Endothelial cell of umbilical vein (primary cell): ENCODE measurements at regions not wholly inside any gene's neighbourhood (a gene's known extent, or its start where the extent isn't known, plus 50 kb on each side); places are given as distances from the start of the nearest gene placed in this dataset.

Source experiments
- BruUV-seq: library from RNA; stranded (reverse); fragments of 400-500 nt; replicated peaks from 2 replicates; lab custom pipeline; 2021; lab: Mats Ljungman, UMichigan
- CTCF ChIA-PET: fragments of 300-600, 350-600 bp; sonication (Branson Sonifier 250); formaldehyde crosslinking; loops from one replicate; lab custom pipeline; 2021; ENCODE audit warnings: antibody characterized with exemption, inconsistent platforms; lab: Charles Lee
- POLR2A ChIA-PET: fragments of 300-600, 350-600 bp; sonication (Branson Sonifier 250); formaldehyde crosslinking; loops from one replicate; lab custom pipeline; 2021; ENCODE audit warnings: antibody characterized with exemption, inconsistent platforms; lab: Charles Lee
- DNase-seq: peaks from one replicate; pipeline ENCODE4 v3.0.0-alpha.2; 2011; ENCODE audit warnings: low read depth, low spot score
- FAIRE-seq: peaks from 2 replicates; lab custom pipeline; 2011; peaks lifted over from hg19 to GRCh38; lab: Jason Lieb, UNC
- H2AFZ ChIP-seq: 2 replicates; pipeline ENCODE4 v1.6.0; 2012; ENCODE audit warnings: low read depth, low read length, control low read depth, inconsistent platforms
- H3K27ac ChIP-seq: 2 replicates; pipeline ENCODE4 v1.5.1; 2011; ENCODE audit warnings: low read depth, mild to moderate bottlenecking, control low read depth, low read length, moderate library complexity; ENCODE audit not compliant: insufficient read depth
- H3K27me3 ChIP-seq, 2 experiments: 2 replicates each; pipeline versions ENCODE4 v1.6.0 to v1.6.1; 2011; ENCODE audit warnings: low read length in 2 of 2, mixed read lengths in 1 of 2; ENCODE audit not compliant: control insufficient read depth in 2 of 2, insufficient read depth in 2 of 2
- H3K36me3 ChIP-seq, 2 experiments: 2 replicates in 1 of 2; 3 replicates in 1 of 2; pipeline ENCODE4 v1.5.1; 2011; ENCODE audit warnings: low read length in 2 of 2, mild to moderate bottlenecking in 1 of 2, moderate library complexity in 1 of 2; ENCODE audit not compliant: control insufficient read depth in 2 of 2, insufficient read depth in 2 of 2; ENCODE audit errors: extremely low read depth in 1 of 2
- H3K4me1 ChIP-seq: 3 replicates; pipeline ENCODE4 v1.5.1; 2011; ENCODE audit warnings: mild to moderate bottlenecking, low read length; ENCODE audit not compliant: control insufficient read depth, insufficient read depth; ENCODE audit errors: extremely low read depth
- H3K4me2 ChIP-seq: 2 replicates; pipeline ENCODE4 v1.6.1; 2011; ENCODE audit warnings: low read length, control low read depth, mixed read lengths; ENCODE audit not compliant: insufficient read depth
- H3K4me3 ChIP-seq, 3 experiments: fragments of 200-600 bp in 1 of 3; sonication (generic), shearing (Covaris generic) in 1 of 3; replicated peaks in 1 of 3; 2 replicates each; pipeline ENCODE4 v1.5.1; 2011 to 2016; ENCODE audit warnings: control low read depth in 3 of 3, low read length in 3 of 3, mild to moderate bottlenecking in 2 of 3, inconsistent platforms in 1 of 3, low read depth in 1 of 3, moderate library complexity in 1 of 3; ENCODE audit not compliant: insufficient read depth in 1 of 3
- H3K79me2 ChIP-seq: 2 replicates; pipeline ENCODE4 v1.6.0; 2012; ENCODE audit warnings: low read length, inconsistent platforms; ENCODE audit not compliant: control insufficient read depth, insufficient read depth
- H3K9ac ChIP-seq: replicated peaks from 2 replicates; pipeline ENCODE3; 2011; ENCODE audit warnings: low read length, control low read depth; ENCODE audit not compliant: insufficient read depth; ENCODE audit errors: extremely low read depth
- H3K9me1 ChIP-seq: replicated peaks from 3 replicates; pipeline ENCODE4 v1.6.0; 2011; ENCODE audit warnings: mild to moderate bottlenecking, low read length; ENCODE audit not compliant: control insufficient read depth, insufficient read depth; ENCODE audit errors: extremely low read depth
- H3K9me3 ChIP-seq: replicated peaks from 2 replicates; pipeline ENCODE4 v1.5.1; 2012; ENCODE audit warnings: low read length, inconsistent platforms; ENCODE audit not compliant: control insufficient read depth, insufficient read depth
- H4K20me1 ChIP-seq: replicated peaks from 2 replicates; pipeline ENCODE3; 2011; ENCODE audit warnings: mild to moderate bottlenecking, low read length; ENCODE audit not compliant: control insufficient read depth, insufficient read depth; ENCODE audit errors: extremely low read depth
- EZH2 ChIP-seq: IDR thresholded peaks from 2 replicates; pipeline ENCODE4 v1.6.1; 2012; ENCODE audit warnings: borderline replicate concordance, low read depth, mild to moderate bottlenecking, moderate library complexity, low read length, inconsistent platforms; ENCODE audit not compliant: severe bottlenecking
- FOS ChIP-seq: IDR thresholded peaks from 2 replicates; pipeline ENCODE4 v1.6.1; 2011; ENCODE audit warnings: mild to moderate bottlenecking, low read length, moderate library complexity, borderline replicate concordance; ENCODE audit not compliant: insufficient read depth
- GATA2 ChIP-seq: IDR thresholded peaks from 2 replicates; pipeline ENCODE4 v1.7.0; 2011; ENCODE audit warnings: low read depth, mild to moderate bottlenecking, moderate library complexity, mixed read lengths, low read length; ENCODE audit not compliant: insufficient read length, insufficient read depth
- JUN ChIP-seq: IDR thresholded peaks from 2 replicates; pipeline ENCODE4 v1.6.1; 2011; ENCODE audit warnings: borderline replicate concordance, low read depth; ENCODE audit not compliant: insufficient read length, insufficient read depth
- MYC ChIP-seq: IDR thresholded peaks from one replicate; pipeline ENCODE4 v1.6.1; 2011; ENCODE audit warnings: mild to moderate bottlenecking, low read depth, low read length
- POLR2A ChIP-seq: IDR thresholded peaks from 2 replicates; pipeline ENCODE4 v1.6.1; 2012; ENCODE audit warnings: low read depth, mild to moderate bottlenecking, control low read depth, low read length
- POLR2AphosphoS5 ChIP-seq: IDR thresholded peaks from 2 replicates; pipeline ENCODE4 v1.6.1; 2012; ENCODE audit warnings: low read depth, mild to moderate bottlenecking, control low read depth, low read length, moderate library complexity; ENCODE audit not compliant: insufficient read depth
- dilution Hi-C: fragments of 300-500 bp; cut with MboI; formaldehyde crosslinking; loops from one replicate; pipeline ENCODE4 v1.15.0; 2019; ENCODE audit warnings: low sequenced_read_pairs; ENCODE audit not compliant: extremely low pct_ligation_motif_present
- intact Hi-C: fragments of 100-400 bp; cut with micrococcal nuclease; formaldehyde crosslinking; loops from one replicate; pipeline ENCODE4 v1.10.0; 2022
- TF ChIP-seq, protein P1 (sequence below), 2 donors: IDR thresholded peaks; 1 replicate in 1 of 2; 2 replicates in 1 of 2; pipeline ENCODE4 v1.5.1; 2011; ENCODE audit warnings: low read length in 2 of 2, mild to moderate bottlenecking in 2 of 2, moderate library complexity in 2 of 2, control low read depth in 1 of 2, inconsistent platforms in 1 of 2, low read depth in 1 of 2; ENCODE audit not compliant: insufficient read depth in 1 of 2; ENCODE audit errors: extremely low read depth in 1 of 2
- TF ChIP-seq, protein P2 (sequence below): IDR thresholded peaks from 2 replicates; pipeline ENCODE4 v1.6.1; 2011; ENCODE audit not compliant: insufficient read depth, insufficient read length

- BruUV-seq = no TSS peak
- TF ChIP-seq, protein P1, sequence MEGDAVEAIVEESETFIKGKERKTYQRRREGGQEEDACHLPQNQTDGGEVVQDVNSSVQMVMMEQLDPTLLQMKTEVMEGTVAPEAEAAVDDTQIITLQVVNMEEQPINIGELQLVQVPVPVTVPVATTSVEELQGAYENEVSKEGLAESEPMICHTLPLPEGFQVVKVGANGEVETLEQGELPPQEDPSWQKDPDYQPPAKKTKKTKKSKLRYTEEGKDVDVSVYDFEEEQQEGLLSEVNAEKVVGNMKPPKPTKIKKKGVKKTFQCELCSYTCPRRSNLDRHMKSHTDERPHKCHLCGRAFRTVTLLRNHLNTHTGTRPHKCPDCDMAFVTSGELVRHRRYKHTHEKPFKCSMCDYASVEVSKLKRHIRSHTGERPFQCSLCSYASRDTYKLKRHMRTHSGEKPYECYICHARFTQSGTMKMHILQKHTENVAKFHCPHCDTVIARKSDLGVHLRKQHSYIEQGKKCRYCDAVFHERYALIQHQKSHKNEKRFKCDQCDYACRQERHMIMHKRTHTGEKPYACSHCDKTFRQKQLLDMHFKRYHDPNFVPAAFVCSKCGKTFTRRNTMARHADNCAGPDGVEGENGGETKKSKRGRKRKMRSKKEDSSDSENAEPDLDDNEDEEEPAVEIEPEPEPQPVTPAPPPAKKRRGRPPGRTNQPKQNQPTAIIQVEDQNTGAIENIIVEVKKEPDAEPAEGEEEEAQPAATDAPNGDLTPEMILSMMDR (IDR thresholded peaks at IDR 0.05; ENCODE audit: extremely low read depth in 1 of 2, insufficient read depth in 1 of 2, low read depth in 1 of 2, low read length in 2 of 2) = no peak
- TF ChIP-seq POLR2A (no peak), JUN (no peak), FOS (no peak), MYC (no peak), EZH2 (no peak), POLR2AphosphoS5 (no peak), GATA2 (no peak)
- TF ChIP-seq, protein P2, sequence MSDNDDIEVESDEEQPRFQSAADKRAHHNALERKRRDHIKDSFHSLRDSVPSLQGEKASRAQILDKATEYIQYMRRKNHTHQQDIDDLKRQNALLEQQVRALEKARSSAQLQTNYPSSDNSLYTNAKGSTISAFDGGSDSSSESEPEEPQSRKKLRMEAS = no peak
- Histone ChIP-seq H3K79me2 (no peaks in the 10 kb centered on the region), H2AFZ (no peak overlapping the region), H3K27me3 (no peaks in the 10 kb centered on the region), H3K27ac (no peak overlapping the region), H3K36me3 (no peaks in the 10 kb centered on the region), H3K9ac (no peak overlapping the region), H3K9me3 (no peaks in the 10 kb centered on the region), H3K4me1 (no peaks in the 10 kb centered on the region), H4K20me1 (no peaks in the 10 kb centered on the region), H3K4me2 (no peak overlapping the region), H3K9me1 (no peaks in the 10 kb centered on the region), H3K4me3 (no peak overlapping the region)
- dilution Hi-C loops (no loop called here), intact Hi-C loops (no loop called here)
- no peak for FAIRE-seq
- DNase-seq = no peak
- POLR2A ChIA-PET = no interaction called here
- CTCF ChIA-PET = no interaction called here
Observed at GRCh38 chr10:55485827-55486226, 684.8 kb upstream of the PCDH15 start.
